ENCODE measurements at regions not wholly inside any gene's neighbourhood (a gene's known extent, or its start where the extent isn't known, plus 50 kb on each side); places are given as distances from the start of the nearest gene placed in this dataset.

- DNase-seq (ENCODE audit: low spot score) = no peak
Observed at GRCh38 chr11:12315024-12315423, 62.3 kb upstream of the PARVA start.

DNA sequence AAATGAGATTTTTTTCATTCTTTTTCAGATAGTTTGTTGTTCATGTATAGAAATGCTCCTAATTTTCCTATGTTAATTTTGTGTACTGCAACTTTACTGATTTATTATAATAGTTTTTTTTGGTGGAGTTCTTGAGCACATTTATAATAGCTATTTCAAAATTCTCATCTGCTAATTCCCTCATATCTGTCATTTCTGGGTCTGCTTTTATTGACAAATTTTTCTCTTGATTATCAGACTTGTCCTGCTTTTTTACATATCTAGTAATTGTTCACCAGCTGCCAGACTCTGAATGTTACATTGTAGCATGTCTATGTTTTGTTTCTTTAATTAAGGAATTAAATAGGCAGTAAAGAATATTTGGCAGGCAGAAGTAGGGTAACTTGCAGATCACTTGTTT, 60.9 kb upstream of the PARVA start:
- DNase-seq (ENCODE audit: low spot score) = no peak

GRCh38 chr11:12318791-12319438, 58.5 kb upstream of the PARVA start:
- peak; percentile 64 for DNase-seq (ENCODE audit: low spot score)

- peak; percentile 65 for DNase-seq (ENCODE audit: low spot score)
Observed at GRCh38 chr11:12319461-12319951, 57.9 kb upstream of the PARVA start.

- DNase-seq (ENCODE audit: low spot score) = no peak
Observed at GRCh38 chr11:12319988-12320387, 57.4 kb upstream of the PARVA start.

GRCh38 chr11:12321217-12321937, 56.0 kb upstream of the PARVA start:
- no peak for DNase-seq (ENCODE audit: low spot score)

- DNase-seq (ENCODE audit: low spot score) = no peak
Observed at GRCh38 chr11:12324585-12324984, 52.8 kb upstream of the PARVA start.

Data from NAMALWA (cell line).